ENCODE measurements at regions not wholly inside any gene's neighbourhood (a gene's known extent, or its start where the extent isn't known, plus 50 kb on each side); places are given as distances from the start of the nearest gene placed in this dataset.

DNA sequence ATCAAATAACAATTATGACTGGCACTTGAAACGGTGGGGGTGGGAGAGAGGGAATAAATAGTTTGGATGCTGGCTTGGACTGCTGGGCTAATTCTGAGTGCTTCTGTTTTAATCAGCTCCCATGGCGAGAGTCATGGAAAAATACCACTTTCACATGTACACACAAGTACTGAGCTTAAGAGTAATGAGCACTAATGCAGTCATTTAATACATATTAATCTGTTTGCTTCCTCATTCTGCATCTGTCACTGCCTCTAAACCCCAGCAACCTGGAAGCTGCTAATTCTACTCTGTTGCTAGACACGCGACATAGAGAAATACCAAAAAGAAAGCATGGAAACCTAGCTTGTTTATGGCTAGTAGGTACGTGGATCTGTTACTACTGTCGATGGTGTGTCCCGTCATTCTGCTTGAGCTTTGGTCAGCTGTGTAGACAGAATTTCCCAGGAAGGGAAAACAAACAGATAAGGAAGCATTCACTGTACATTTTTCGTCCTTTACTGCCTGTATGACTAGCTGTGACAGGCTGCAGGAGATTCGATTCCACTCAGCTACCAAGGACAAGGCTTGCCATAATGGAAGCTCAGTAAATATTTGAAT is 238.8 kb downstream of the BAMBI start (continued):
- TF ChIP-seq, protein P1, sequence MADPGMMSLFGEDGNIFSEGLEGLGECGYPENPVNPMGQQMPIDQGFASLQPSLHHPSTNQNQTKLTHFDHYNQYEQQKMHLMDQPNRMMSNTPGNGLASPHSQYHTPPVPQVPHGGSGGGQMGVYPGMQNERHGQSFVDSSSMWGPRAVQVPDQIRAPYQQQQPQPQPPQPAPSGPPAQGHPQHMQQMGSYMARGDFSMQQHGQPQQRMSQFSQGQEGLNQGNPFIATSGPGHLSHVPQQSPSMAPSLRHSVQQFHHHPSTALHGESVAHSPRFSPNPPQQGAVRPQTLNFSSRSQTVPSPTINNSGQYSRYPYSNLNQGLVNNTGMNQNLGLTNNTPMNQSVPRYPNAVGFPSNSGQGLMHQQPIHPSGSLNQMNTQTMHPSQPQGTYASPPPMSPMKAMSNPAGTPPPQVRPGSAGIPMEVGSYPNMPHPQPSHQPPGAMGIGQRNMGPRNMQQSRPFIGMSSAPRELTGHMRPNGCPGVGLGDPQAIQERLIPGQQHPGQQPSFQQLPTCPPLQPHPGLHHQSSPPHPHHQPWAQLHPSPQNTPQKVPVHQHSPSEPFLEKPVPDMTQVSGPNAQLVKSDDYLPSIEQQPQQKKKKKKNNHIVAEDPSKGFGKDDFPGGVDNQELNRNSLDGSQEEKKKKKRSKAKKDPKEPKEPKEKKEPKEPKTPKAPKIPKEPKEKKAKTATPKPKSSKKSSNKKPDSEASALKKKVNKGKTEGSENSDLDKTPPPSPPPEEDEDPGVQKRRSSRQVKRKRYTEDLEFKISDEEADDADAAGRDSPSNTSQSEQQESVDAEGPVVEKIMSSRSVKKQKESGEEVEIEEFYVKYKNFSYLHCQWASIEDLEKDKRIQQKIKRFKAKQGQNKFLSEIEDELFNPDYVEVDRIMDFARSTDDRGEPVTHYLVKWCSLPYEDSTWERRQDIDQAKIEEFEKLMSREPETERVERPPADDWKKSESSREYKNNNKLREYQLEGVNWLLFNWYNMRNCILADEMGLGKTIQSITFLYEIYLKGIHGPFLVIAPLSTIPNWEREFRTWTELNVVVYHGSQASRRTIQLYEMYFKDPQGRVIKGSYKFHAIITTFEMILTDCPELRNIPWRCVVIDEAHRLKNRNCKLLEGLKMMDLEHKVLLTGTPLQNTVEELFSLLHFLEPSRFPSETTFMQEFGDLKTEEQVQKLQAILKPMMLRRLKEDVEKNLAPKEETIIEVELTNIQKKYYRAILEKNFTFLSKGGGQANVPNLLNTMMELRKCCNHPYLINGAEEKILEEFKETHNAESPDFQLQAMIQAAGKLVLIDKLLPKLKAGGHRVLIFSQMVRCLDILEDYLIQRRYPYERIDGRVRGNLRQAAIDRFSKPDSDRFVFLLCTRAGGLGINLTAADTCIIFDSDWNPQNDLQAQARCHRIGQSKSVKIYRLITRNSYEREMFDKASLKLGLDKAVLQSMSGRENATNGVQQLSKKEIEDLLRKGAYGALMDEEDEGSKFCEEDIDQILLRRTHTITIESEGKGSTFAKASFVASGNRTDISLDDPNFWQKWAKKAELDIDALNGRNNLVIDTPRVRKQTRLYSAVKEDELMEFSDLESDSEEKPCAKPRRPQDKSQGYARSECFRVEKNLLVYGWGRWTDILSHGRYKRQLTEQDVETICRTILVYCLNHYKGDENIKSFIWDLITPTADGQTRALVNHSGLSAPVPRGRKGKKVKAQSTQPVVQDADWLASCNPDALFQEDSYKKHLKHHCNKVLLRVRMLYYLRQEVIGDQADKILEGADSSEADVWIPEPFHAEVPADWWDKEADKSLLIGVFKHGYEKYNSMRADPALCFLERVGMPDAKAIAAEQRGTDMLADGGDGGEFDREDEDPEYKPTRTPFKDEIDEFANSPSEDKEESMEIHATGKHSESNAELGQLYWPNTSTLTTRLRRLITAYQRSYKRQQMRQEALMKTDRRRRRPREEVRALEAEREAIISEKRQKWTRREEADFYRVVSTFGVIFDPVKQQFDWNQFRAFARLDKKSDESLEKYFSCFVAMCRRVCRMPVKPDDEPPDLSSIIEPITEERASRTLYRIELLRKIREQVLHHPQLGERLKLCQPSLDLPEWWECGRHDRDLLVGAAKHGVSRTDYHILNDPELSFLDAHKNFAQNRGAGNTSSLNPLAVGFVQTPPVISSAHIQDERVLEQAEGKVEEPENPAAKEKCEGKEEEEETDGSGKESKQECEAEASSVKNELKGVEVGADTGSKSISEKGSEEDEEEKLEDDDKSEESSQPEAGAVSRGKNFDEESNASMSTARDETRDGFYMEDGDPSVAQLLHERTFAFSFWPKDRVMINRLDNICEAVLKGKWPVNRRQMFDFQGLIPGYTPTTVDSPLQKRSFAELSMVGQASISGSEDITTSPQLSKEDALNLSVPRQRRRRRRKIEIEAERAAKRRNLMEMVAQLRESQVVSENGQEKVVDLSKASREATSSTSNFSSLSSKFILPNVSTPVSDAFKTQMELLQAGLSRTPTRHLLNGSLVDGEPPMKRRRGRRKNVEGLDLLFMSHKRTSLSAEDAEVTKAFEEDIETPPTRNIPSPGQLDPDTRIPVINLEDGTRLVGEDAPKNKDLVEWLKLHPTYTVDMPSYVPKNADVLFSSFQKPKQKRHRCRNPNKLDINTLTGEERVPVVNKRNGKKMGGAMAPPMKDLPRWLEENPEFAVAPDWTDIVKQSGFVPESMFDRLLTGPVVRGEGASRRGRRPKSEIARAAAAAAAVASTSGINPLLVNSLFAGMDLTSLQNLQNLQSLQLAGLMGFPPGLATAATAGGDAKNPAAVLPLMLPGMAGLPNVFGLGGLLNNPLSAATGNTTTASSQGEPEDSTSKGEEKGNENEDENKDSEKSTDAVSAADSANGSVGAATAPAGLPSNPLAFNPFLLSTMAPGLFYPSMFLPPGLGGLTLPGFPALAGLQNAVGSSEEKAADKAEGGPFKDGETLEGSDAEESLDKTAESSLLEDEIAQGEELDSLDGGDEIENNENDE (IDR thresholded peaks at IDR 0.05; ENCODE audit: low read depth, low read length), result no peak
- no peak for TF ChIP-seq BDP1 (IDR thresholded peaks at IDR 0.05; ENCODE audit: insufficient read depth, insufficient read length)
- no peak for TF ChIP-seq MEIS2 (IDR thresholded peaks at IDR 0.05; ENCODE audit: partially characterized antibody)
- no peak for TF ChIP-seq ZNF212 (CRISPR knock-in tag; IDR thresholded peaks at IDR 0.05)
- TF ChIP-seq HNRNPL (IDR thresholded peaks at IDR 0.05; ENCODE audit: low read depth, low read length), result no peak
- no peak for TF ChIP-seq FOXA1 (IDR thresholded peaks at IDR 0.05; ENCODE audit: borderline replicate concordance)
- TF ChIP-seq CBX1 (IDR thresholded peaks at IDR 0.05; ENCODE audit: low read depth), result no peak
- no peak for TF ChIP-seq ZNF134 (CRISPR knock-in tag; conservative IDR thresholded peaks at IDR 0.05)
- TF ChIP-seq, protein P2, sequence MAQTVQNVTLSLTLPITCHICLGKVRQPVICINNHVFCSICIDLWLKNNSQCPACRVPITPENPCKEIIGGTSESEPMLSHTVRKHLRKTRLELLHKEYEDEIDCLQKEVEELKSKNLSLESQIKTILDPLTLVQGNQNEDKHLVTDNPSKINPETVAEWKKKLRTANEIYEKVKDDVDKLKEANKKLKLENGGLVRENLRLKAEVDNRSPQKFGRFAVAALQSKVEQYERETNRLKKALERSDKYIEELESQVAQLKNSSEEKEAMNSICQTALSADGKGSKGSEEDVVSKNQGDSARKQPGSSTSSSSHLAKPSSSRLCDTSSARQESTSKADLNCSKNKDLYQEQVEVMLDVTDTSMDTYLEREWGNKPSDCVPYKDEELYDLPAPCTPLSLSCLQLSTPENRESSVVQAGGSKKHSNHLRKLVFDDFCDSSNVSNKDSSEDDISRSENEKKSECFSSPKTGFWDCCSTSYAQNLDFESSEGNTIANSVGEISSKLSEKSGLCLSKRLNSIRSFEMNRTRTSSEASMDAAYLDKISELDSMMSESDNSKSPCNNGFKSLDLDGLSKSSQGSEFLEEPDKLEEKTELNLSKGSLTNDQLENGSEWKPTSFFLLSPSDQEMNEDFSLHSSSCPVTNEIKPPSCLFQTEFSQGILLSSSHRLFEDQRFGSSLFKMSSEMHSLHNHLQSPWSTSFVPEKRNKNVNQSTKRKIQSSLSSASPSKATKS (CRISPR knock-in tag; IDR thresholded peaks at IDR 0.05), result no peak
- no peak for TF ChIP-seq CTBP1 (IDR thresholded peaks at IDR 0.05; ENCODE audit: borderline replicate concordance)
